SKM-1 (cell line): ENCODE measurements at regions not wholly inside any gene's neighbourhood (a gene's known extent, or its start where the extent isn't known, plus 50 kb on each side); places are given as distances from the start of the nearest gene placed in this dataset.
A peak's percentile ranks its signal among the peaks of the same experiment; 100 is the strongest.
"Not testable (repeated sequence)": the region's sequence is repeated elsewhere in the genome, so short reads cannot be mapped to it uniquely, and the experiment has no call there.

Experiments used
- DNase-seq: peaks from one replicate; lab custom pipeline; 2025; ENCODE audit not compliant: unreplicated experiment; lab: John Stamatoyannopoulos, UW

DNA sequence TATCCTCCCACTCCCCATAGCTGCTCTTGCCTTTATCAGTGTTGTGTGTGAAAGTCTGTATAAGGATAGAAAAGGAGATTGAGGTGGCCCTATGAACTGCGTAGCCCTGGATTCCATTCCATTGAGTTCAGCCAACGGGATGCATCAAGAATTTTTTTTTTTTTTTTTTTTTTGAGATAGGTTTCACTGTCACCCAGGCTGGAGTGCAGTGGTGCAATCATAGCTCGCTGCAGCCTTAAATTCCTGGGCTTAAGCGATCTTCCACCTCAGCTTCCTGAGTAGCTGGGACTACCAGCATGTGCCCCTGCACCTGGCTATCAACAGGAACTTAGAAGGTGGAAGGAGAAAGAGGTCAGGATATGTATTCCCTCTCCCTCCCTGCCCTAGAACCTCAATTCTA is 187.2 kb upstream of the SPRY1 start:
- no peak for DNase-seq

- DNase-seq = no peak
These were observed 181.1 kb upstream of the SPRY1 start for GRCh38 chr4:123215536-123215935.

- no peak for DNase-seq
These were observed 180.1 kb upstream of the SPRY1 start for GRCh38 chr4:123216543-123216942.

DNA sequence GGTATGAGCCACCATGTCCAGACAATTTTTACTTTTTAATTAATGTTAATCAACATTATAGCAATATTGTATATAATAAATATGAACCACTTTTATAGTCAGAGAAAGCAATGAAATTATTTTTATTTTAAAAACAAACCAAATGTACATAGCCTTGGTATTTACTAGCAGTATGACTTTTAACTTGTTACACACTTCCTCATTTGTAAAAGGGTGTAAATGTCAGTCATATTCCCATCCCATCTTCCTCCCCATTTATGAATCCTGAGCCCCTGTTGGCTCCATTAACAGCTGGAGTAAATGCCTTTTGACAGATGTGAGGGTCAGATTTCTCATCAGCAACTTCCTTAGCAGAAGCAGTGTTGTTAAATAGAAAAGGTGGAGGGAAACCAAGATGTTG is 179.6 kb upstream of the SPRY1 start:
- no peak for DNase-seq

DNA sequence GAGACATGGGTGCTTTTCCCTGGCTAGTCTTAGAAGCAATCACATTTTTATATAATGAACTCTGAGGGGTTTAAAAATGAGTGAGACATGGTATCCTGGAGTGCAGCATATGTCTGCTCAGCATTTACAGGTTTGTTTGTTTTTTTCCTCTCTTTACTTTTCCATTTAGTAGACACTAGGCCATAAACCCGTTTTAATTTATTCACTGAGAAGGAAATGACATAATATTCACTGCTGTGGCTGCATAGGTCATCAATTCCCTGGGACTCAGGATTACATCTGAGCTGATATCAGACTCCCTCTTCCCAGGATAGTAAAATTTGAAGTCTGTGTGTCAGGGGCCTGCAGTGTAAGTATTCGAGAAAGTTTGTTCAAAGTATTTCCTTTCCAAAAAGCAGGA is 178.9 kb upstream of the SPRY1 start:
- no peak for DNase-seq

DNA sequence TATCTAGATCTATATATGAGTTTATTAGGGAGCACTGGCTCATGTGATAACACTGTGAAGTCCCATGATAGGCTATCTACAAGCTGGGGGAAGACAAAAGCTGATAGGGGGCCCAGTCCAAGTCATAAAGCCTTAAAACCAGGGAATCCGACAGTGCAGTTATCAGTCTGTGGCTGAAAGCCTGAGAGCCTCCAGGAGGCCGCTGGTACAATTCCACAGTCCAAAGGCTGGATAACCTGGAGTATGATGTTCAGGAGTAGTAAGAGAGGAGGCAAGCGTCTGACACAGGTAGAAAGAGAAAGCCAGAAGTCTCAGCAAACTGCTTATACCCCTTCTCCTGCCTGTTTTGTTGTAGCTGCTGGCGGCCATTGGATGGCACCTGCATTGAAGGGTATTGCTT is 177.6 kb upstream of the SPRY1 start:
- DNase-seq = no peak

DNA sequence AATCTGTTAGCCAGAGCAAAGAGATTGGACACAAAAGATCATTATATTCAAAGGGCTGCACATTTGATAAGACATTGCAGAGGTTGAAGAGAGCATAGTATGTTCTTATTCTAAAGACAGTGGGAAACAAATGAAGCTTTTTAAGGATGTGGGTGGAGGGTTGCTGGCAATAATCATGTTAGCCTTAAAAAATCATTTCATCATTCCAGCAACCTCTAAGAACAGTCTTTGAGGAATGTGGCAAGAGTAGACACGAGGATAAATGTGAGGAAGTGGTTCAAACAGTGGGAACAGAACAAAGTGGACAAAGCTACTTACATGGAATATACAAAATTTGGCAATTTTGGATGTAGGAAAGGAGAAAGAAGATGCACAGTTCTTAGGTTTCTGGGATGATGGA is 167.3 kb upstream of the SPRY1 start:
- DNase-seq = no peak

- no peak for DNase-seq
These were observed 166.5 kb upstream of the SPRY1 start for GRCh38 chr4:123230061-123230460.

- peak; percentile 38 for DNase-seq
These were observed 164.2 kb upstream of the SPRY1 start for GRCh38 chr4:123232439-123232838.

DNA sequence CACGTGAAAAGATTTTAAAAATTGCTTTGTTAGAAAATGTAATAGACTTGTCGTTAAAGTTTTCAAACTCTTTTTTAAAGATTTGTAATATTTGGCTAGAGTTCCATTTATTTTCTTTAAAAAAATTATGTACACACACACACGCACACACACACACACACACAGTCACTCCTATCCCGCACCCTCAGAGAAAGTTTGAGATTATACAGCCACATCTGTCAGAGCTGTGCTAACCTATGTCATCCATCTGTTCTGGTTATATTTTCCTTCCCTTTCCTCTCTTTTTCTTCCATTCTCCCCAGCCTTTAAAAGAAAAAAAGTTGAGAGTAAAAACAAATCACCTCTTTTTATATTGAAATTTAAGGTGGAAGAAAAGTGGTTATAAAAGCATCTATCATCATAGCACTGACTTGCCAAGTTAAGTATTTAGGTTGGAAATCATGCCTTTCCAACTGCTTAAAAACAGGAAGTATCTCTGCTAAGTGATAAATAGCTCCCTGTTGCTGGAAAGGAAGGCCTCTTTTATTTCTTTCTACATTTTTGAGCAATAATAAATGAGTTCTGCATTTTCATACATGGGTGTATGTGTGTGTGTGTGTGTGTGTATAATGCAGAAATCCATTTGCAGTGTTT is 163.3 kb upstream of the SPRY1 start:
- DNase-seq = peak; percentile 57

DNA sequence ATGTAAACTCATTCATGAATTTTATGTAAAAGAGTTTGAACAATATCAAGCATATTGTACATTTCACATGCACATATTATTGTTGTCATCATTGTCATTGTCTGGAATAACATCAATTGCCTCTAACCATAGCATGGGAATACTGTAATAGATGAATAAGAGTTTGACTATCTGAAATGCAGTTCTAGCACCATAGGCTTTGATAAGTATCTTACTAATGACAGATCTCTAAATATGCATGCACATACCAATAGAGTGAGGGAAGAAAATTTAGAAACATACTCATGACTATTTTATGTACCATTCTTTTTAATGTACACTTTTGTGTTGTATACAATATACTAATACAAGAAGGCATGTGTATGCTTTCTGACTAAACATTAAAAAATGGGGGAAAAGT is 161.6 kb upstream of the SPRY1 start:
- no peak for DNase-seq

GRCh38 chr4:123235431-123235830 is 161.2 kb upstream of the SPRY1 start:
- DNase-seq = no peak

GRCh38 chr4:123236606-123237005 is 160.0 kb upstream of the SPRY1 start:
- no peak for DNase-seq

- DNase-seq = peak; percentile 34
These were observed 156.3 kb upstream of the SPRY1 start for GRCh38 chr4:123240286-123240685.

GRCh38 chr4:123243220-123243619 is 153.4 kb upstream of the SPRY1 start:
- DNase-seq = not testable (repeated sequence)

- DNase-seq = no peak
These were observed 152.5 kb upstream of the SPRY1 start for GRCh38 chr4:123244137-123244536.

DNA sequence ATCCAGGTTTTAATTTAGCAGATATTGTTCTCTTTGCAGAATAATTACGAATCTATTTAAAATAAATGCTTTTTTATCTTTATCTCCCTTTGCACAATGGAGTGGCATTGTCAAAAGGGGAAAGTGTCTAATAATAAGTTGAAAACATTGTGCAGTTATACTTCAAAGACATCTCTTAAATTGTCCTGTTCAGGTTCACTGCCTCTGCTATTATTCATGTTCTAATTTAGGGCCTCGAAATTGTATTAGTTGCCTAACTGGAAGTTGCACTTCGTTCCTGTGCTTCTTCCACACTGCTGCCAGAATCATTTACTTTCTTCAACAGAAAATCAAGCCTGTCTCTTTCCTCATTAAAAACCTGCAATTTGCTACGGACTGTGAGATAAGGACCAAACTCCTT is 150.5 kb upstream of the SPRY1 start:
- DNase-seq = no peak

GRCh38 chr4:123248085-123248659 is 148.4 kb upstream of the SPRY1 start:
- no peak for DNase-seq

- DNase-seq = no peak
These were observed 146.8 kb upstream of the SPRY1 start for GRCh38 chr4:123249821-123250220.

DNA sequence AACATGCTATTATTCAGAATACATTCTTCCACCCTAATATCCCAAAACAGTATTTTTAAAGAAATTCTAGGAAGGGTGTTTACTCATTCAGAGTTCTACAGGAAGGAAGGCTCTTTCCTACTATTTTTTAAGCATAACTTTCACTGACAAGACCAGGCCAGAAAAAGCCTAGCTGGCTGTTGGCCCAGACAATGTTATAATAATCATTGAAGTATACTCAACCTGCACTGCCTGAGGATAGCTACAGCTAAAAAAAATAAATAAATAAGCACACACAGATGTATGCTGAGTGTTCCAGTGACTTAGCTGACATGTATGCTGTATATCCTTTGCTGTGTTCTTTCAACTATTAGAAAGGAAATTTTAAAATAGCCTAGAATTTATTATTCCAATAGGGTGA is 145.8 kb upstream of the SPRY1 start:
- DNase-seq = no peak

DNA sequence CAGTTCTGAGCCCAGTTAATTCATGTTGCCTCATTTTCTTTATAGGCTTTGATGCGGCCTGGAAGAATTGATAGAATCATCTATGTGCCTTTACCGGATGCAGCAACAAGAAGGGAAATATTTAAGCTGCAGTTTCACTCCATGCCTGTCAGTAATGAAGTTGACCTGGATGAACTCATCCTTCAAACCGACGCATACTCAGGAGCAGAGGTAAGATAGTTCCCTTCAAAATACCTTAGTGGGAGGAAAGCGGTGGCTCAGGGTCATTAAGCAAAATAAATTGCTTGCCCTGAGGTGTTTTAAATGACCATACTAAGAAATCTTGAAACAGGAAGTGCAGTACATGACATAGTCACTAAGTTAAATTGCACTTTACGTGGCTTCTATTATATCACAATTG is 140.6 kb upstream of the SPRY1 start:
- no peak for DNase-seq

- DNase-seq = no peak
These were observed 139.7 kb upstream of the SPRY1 start for GRCh38 chr4:123256901-123257300.

- DNase-seq = no peak
These were observed 139.0 kb upstream of the SPRY1 start for GRCh38 chr4:123257591-123257990.
